HepG2 (cell line): ENCODE measurements at regions not wholly inside any gene's neighbourhood (a gene's known extent, or its start where the extent isn't known, plus 50 kb on each side); places are given as distances from the start of the nearest gene placed in this dataset.

Experiments used
- ATAC-seq: fragments of 200-7000 bp; cut with Tn5 transposase; 3 replicates; pipeline ENCODE4 v1.9.1; 2020; ENCODE audit warnings: mild to moderate bottlenecking, moderate library complexity
- BruUV-seq: library from RNA; stranded (reverse); fragments of 400-500 nt; replicated peaks from 2 replicates; lab custom pipeline; 2021; lab: Mats Ljungman, UMichigan
- CTCF ChIA-PET: fragments of 300-600 bp; formaldehyde crosslinking; extraction: SDS; loops from one replicate; lab custom pipeline; 2021; ENCODE audit warnings: low total read pairs, inconsistent platforms, low intra/inter-chr PET ratio; lab: Yijun Ruan, JAX
- POLR2A ChIA-PET: fragments of 350-600 bp; sonication (Branson Sonifier 250); formaldehyde crosslinking; loops from one replicate; lab custom pipeline; 2020; ENCODE audit warnings: antibody characterized with exemption, inconsistent platforms; lab: Yijun Ruan, JAX
- DNase-seq: peaks from one replicate; pipeline ENCODE4 v3.0.0-alpha.2; 2015; ENCODE audit warnings: low spot score
- FAIRE-seq: peaks from 3 replicates; lab custom pipeline; 2011; peaks lifted over from hg19 to GRCh38; lab: Jason Lieb, UNC
- H2AFZ ChIP-seq: one replicate; pipeline ENCODE4 v1.6.1; 2011; ENCODE audit warnings: low read length, inconsistent platforms
- H3K27ac ChIP-seq: fragments of 300-600 bp; 3 replicates; pipeline ENCODE4 v1.8.0; 2011; ENCODE audit warnings: mixed run types, mild to moderate bottlenecking, mixed read lengths, low read length, inconsistent platforms; ENCODE audit not compliant: insufficient read depth; ENCODE audit errors: extremely low read length
- H3K27me3 ChIP-seq, 2 experiments: fragments of 200-600 bp in 1 of 2; 2 replicates in 1 of 2; 3 replicates in 1 of 2; pipeline versions ENCODE4 v1.6.0 to v1.8.0; 2011; ENCODE audit warnings: low read length in 2 of 2, mild to moderate bottlenecking in 2 of 2, moderate library complexity in 2 of 2, inconsistent platforms in 1 of 2; ENCODE audit not compliant: insufficient read depth in 2 of 2, control insufficient read depth in 1 of 2
- H3K36me3 ChIP-seq, 2 experiments: fragments of 200-600 bp in 1 of 2; replicated peaks in 1 of 2; 2 replicates in 1 of 2; 3 replicates in 1 of 2; pipeline versions ENCODE4 v1.5.1 to v1.8.0; 2011; ENCODE audit warnings: low read length in 2 of 2, inconsistent platforms in 1 of 2; ENCODE audit not compliant: insufficient read depth in 2 of 2, control insufficient read depth in 1 of 2
- H3K4me1 ChIP-seq: 2 replicates; pipeline ENCODE4 v1.5.1; 2012; ENCODE audit warnings: low read length, inconsistent platforms; ENCODE audit not compliant: insufficient read depth
- H3K4me2 ChIP-seq: 2 replicates; pipeline ENCODE4 v1.6.0; 2011; ENCODE audit warnings: low read depth, low read length, inconsistent platforms
- H3K4me3 ChIP-seq, 3 experiments: fragments of 200-600 bp in 1 of 3; sonication (generic), shearing (Covaris generic) in 1 of 3; replicated peaks in 1 of 3; 2 replicates each; pipeline ENCODE4 v1.5.1; 2011 to 2016; ENCODE audit warnings: low read length in 3 of 3, inconsistent platforms in 2 of 3, low read depth in 2 of 3, mild to moderate bottlenecking in 2 of 3, control low read depth in 1 of 3, mixed read lengths in 1 of 3; ENCODE audit not compliant: insufficient read depth in 1 of 3
- H3K79me2 ChIP-seq: one replicate; pipeline ENCODE4 v1.6.1; 2011; ENCODE audit warnings: low read length, inconsistent platforms; ENCODE audit not compliant: insufficient read depth
- H3K9ac ChIP-seq: 2 replicates; pipeline ENCODE4 v1.6.0; 2011; ENCODE audit warnings: mild to moderate bottlenecking, low read depth, low read length, inconsistent platforms; ENCODE audit not compliant: insufficient read depth
- H3K9me3 ChIP-seq: 2 replicates; pipeline ENCODE4 v1.5.1; 2012; ENCODE audit warnings: mild to moderate bottlenecking, low read length
- H4K20me1 ChIP-seq: 2 replicates; pipeline ENCODE4 v1.6.0; 2011; ENCODE audit warnings: inconsistent platforms, mild to moderate bottlenecking, low read length, moderate library complexity; ENCODE audit not compliant: insufficient read depth
- ELF1 ChIP-seq: sonication (generic); formaldehyde crosslinking; IDR thresholded peaks from 2 replicates; pipeline ENCODE4 v1.4.0; 2020; ENCODE audit warnings: missing genetic modification reagents
- ISL2 ChIP-seq: sonication (generic); formaldehyde crosslinking; IDR thresholded peaks from 2 replicates; pipeline ENCODE4 v1.5.0; 2020; ENCODE audit warnings: missing genetic modification reagents
- ZNF180 ChIP-seq: sonication (generic); formaldehyde crosslinking; IDR thresholded peaks from 2 replicates; pipeline ENCODE4 v1.4.0; 2020; ENCODE audit warnings: low read depth, missing genetic modification reagents, borderline replicate concordance
- ZNF703 ChIP-seq: sonication (generic); formaldehyde crosslinking; IDR thresholded peaks from 2 replicates; pipeline ENCODE4 v1.5.1; 2020; ENCODE audit warnings: missing genetic modification reagents, mild to moderate bottlenecking, moderate library complexity, borderline replicate concordance
- ZSCAN12 ChIP-seq: sonication (generic); formaldehyde crosslinking; IDR thresholded peaks from 2 replicates; pipeline ENCODE4 v1.9.0; 2021; ENCODE audit warnings: mild to moderate bottlenecking, missing genetic modification reagents
- WGBS: methylation state at CpG from one replicate; pipeline ENCODE4 v1.1.6; 2017; ENCODE audit warnings: low lambda C conversion rate; 5-methylcytosine and 5-hydroxymethylcytosine counted together
- in situ Hi-C: cut with HindIII; loops from 2 replicates; pipeline ENCODE4 v1.10.0; 2017; ENCODE audit warnings: low pct_unique_long_range_greater_than_20kb; ENCODE audit not compliant: extremely low pct_ligation_motif_present
- intact Hi-C: fragments of 100-400 bp; cut with micrococcal nuclease; formaldehyde crosslinking; loops from one replicate; pipeline ENCODE4 v1.10.0; 2022; ENCODE audit not compliant: unreplicated experiment
- TF ChIP-seq, protein P1 (sequence below): sonication (generic); formaldehyde crosslinking; IDR thresholded peaks from 2 replicates; pipeline ENCODE4 v1.4.0; 2020; ENCODE audit warnings: missing genetic modification reagents
- TF ChIP-seq, protein P2 (sequence below): sonication (generic); formaldehyde crosslinking; IDR thresholded peaks from 2 replicates; pipeline ENCODE4 v1.4.0; 2020; ENCODE audit warnings: missing genetic modification reagents, low read depth, mild to moderate bottlenecking, borderline replicate concordance
- TF ChIP-seq, protein P3 (sequence below): sonication (generic); formaldehyde crosslinking; IDR thresholded peaks from 2 replicates; pipeline ENCODE4 v1.5.1; 2020; ENCODE audit warnings: mild to moderate bottlenecking, missing genetic modification reagents, moderate library complexity

DNA sequence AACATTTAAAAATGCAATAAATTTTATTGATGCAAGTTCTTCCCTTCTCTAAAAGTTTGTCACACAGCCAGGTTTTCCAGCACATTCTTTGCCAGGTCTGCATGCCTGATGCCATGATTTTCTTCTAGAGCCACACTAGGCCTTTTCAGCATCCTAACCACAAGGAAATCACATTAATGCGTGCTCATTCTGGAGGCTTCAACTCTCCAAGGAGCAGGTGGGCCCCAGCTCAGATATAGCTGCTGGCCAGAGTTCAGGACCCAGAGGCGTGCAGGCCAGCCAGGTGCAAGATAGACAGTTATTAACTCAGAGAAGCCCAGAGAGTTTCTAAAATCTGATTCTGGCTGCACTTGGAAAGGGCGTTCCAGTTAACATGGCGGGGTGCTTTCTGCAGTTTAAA lies 124.5 kb upstream of the MAF start (continued):
- TF ChIP-seq, protein P1, sequence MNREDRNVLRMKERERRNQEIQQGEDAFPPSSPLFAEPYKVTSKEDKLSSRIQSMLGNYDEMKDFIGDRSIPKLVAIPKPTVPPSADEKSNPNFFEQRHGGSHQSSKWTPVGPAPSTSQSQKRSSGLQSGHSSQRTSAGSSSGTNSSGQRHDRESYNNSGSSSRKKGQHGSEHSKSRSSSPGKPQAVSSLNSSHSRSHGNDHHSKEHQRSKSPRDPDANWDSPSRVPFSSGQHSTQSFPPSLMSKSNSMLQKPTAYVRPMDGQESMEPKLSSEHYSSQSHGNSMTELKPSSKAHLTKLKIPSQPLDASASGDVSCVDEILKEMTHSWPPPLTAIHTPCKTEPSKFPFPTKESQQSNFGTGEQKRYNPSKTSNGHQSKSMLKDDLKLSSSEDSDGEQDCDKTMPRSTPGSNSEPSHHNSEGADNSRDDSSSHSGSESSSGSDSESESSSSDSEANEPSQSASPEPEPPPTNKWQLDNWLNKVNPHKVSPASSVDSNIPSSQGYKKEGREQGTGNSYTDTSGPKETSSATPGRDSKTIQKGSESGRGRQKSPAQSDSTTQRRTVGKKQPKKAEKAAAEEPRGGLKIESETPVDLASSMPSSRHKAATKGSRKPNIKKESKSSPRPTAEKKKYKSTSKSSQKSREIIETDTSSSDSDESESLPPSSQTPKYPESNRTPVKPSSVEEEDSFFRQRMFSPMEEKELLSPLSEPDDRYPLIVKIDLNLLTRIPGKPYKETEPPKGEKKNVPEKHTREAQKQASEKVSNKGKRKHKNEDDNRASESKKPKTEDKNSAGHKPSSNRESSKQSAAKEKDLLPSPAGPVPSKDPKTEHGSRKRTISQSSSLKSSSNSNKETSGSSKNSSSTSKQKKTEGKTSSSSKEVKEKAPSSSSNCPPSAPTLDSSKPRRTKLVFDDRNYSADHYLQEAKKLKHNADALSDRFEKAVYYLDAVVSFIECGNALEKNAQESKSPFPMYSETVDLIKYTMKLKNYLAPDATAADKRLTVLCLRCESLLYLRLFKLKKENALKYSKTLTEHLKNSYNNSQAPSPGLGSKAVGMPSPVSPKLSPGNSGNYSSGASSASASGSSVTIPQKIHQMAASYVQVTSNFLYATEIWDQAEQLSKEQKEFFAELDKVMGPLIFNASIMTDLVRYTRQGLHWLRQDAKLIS, result no peak
- TF ChIP-seq ZNF180 (CRISPR knock-in tag) (no peak), ISL2 (CRISPR knock-in tag) (no peak), ELF1 (CRISPR knock-in tag) (no peak), ZSCAN12 (no peak), ZNF703 (CRISPR knock-in tag) (no peak)
- TF ChIP-seq, protein P2, sequence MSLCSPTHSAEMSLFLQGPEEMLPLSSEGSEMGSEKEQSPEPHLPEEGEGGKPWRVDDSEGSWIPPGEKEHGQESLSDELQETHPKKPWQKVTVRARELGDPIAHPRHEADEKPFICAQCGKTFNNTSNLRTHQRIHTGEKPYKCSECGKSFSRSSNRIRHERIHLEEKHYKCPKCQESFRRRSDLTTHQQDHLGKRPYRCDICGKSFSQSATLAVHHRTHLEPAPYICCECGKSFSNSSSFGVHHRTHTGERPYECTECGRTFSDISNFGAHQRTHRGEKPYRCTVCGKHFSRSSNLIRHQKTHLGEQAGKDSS (CRISPR knock-in tag), result no peak

DNA sequence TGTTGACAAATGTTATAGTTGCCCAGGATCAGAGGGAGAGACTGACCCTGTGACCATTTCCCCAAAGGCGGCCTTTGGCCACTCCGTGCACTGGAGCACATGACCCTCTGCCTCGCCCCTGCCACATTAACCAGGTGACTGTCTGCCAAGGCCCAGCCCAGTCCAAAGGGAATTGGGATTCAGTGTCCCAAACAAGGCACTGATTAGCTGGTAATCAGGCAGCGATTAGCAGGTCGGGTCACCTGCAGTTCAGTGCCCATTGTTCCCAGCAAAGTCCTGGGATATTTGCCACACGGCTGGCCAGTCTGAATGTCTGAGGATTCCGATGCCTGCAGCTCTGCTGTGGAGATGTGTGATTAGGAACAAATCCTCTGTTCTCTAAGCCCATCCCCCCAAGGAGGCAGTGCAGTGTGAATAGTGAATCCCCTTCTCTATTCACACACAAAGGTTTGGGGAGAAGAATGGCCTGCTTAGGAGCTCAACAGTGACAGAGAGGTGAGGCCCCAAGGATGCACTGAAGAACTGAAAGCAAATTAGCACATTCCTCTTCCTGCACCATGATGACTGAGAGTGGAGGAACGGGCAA lies 123.1 kb upstream of the MAF start:
- no peak for DNase-seq
- peak; percentile 64 for ATAC-seq
- Histone ChIP-seq H4K20me1 (no peaks in the 10 kb centered on the region), H2AFZ (no peak overlapping the region), H3K9me3 (peaks cover 20% of the 10 kb centered on the region), H3K79me2 (no peaks in the 10 kb centered on the region), H3K9ac (no peak overlapping the region), H3K27ac (no peak overlapping the region), H3K4me2 (peak overlapping the region; percentile 14; the same call in 1 of the 2 replicates), H3K36me3 (no peaks in the 10 kb centered on the region), H3K27me3 (no peaks in the 10 kb centered on the region), H3K4me1 (peaks cover 7% of the 10 kb centered on the region; the same call in 1 of the 2 replicates), H3K4me3 (no peak overlapping the region)
- POLR2A ChIA-PET, result no interaction called here
- no TSS peak for BruUV-seq
- 3% methylated on average over 8 of the region's 8 CpGs for WGBS
- CTCF ChIA-PET, result no interaction called here
- intact Hi-C loops, result no loop called here
- FAIRE-seq, result no peak
- in situ Hi-C loops, result no loop called here
- TF ChIP-seq, protein P3, sequence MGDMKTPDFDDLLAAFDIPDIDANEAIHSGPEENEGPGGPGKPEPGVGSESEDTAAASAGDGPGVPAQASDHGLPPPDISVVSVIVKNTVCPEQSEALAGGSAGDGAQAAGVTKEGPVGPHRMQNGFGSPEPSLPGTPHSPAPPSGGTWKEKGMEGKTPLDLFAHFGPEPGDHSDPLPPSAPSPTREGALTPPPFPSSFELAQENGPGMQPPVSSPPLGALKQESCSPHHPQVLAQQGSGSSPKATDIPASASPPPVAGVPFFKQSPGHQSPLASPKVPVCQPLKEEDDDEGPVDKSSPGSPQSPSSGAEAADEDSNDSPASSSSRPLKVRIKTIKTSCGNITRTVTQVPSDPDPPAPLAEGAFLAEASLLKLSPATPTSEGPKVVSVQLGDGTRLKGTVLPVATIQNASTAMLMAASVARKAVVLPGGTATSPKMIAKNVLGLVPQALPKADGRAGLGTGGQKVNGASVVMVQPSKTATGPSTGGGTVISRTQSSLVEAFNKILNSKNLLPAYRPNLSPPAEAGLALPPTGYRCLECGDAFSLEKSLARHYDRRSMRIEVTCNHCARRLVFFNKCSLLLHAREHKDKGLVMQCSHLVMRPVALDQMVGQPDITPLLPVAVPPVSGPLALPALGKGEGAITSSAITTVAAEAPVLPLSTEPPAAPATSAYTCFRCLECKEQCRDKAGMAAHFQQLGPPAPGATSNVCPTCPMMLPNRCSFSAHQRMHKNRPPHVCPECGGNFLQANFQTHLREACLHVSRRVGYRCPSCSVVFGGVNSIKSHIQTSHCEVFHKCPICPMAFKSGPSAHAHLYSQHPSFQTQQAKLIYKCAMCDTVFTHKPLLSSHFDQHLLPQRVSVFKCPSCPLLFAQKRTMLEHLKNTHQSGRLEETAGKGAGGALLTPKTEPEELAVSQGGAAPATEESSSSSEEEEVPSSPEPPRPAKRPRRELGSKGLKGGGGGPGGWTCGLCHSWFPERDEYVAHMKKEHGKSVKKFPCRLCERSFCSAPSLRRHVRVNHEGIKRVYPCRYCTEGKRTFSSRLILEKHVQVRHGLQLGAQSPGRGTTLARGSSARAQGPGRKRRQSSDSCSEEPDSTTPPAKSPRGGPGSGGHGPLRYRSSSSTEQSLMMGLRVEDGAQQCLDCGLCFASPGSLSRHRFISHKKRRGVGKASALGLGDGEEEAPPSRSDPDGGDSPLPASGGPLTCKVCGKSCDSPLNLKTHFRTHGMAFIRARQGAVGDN (CRISPR knock-in tag), result peak; percentile 25; the same call in 1 of the 2 replicates
